LNCAP (cell line): ENCODE measurements at regions not wholly inside any gene's neighbourhood (a gene's known extent, or its start where the extent isn't known, plus 50 kb on each side); places are given as distances from the start of the nearest gene placed in this dataset.

Source experiments
- TF ChIP-seq, protein P1 (sequence below): fragments of 450-650 bp; IDR thresholded peaks from 2 replicates; pipeline ENCODE4 v1.5.1; 2017; ENCODE audit warnings: mild to moderate bottlenecking

- TF ChIP-seq, protein P1, sequence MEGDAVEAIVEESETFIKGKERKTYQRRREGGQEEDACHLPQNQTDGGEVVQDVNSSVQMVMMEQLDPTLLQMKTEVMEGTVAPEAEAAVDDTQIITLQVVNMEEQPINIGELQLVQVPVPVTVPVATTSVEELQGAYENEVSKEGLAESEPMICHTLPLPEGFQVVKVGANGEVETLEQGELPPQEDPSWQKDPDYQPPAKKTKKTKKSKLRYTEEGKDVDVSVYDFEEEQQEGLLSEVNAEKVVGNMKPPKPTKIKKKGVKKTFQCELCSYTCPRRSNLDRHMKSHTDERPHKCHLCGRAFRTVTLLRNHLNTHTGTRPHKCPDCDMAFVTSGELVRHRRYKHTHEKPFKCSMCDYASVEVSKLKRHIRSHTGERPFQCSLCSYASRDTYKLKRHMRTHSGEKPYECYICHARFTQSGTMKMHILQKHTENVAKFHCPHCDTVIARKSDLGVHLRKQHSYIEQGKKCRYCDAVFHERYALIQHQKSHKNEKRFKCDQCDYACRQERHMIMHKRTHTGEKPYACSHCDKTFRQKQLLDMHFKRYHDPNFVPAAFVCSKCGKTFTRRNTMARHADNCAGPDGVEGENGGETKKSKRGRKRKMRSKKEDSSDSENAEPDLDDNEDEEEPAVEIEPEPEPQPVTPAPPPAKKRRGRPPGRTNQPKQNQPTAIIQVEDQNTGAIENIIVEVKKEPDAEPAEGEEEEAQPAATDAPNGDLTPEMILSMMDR: no peak
Measured at GRCh38 chr13:86840250-86841191, 830.6 kb upstream of the SLITRK5 start.

DNA sequence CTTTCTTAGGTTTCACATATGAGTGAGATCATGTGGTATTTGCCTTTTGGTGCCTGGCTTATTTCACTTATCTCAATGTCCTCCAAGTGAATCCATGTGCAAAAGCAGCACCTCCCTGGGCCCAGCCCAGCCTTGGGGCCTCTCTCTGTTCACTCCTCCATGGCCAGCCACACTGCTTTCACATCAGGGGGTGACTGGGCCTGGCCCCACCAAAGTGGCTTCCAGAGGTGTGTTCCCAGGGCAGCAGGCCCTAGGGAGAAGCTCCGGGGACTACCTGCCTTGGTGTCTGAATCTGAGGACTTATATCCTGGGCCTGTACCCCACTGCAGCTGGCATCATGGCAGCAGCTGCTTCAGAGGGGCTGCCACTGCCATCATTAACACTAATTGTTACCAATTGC, 829.9 kb upstream of the SLITRK5 start:
- TF ChIP-seq, protein P1: no peak

- TF ChIP-seq, protein P1: no peak
Measured at GRCh38 chr13:86846501-86846900, 824.7 kb upstream of the SLITRK5 start.

- TF ChIP-seq, protein P1: no peak
Measured at GRCh38 chr13:86848716-86849115, 822.5 kb upstream of the SLITRK5 start.

- TF ChIP-seq, protein P1: no peak
Measured at GRCh38 chr13:86856991-86857390, 814.2 kb upstream of the SLITRK5 start.

DNA sequence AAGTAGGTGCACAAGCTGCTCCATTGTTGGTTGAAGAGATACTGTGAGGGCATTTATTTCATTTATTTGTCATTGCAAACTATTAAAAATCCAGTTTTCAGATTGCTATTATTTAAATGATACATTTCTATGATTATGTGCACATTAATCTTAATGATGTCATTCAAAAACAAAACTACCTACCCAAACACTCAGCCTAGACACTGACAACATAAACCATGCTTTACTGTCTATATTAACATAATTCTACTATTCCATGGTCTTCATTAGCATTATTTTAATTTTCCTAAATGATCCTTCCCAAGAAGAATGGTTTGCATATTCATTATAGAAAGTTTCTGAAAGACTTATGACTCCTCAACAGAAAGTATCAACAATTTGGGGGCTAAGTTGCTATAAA, 813.0 kb upstream of the SLITRK5 start:
- TF ChIP-seq, protein P1: no peak

DNA sequence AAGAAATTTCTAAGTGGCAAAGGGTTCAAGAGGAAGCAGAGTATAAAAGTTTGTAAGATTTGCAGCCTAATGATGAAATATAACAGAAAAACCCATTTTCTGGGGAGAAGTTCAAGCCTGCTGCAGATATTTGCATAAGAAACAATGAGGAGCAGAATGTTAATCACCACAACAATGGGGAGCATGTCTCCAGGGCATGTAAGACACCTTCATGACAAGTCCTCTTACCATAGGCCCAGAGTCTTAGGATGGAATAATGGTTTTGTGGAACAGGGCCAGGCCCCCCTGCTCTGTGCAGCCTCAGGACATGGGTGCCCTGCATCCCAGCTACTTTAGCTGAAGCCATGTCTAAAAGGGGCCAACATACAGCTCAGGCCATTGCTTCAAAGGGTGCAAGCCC, 809.0 kb upstream of the SLITRK5 start:
- TF ChIP-seq, protein P1: no peak
